HCT116 (cell line): ENCODE measurements at regions not wholly inside any gene's neighbourhood (a gene's known extent, or its start where the extent isn't known, plus 50 kb on each side); places are given as distances from the start of the nearest gene placed in this dataset.

Experiments used
- CBX3 ChIP-seq: IDR thresholded peaks from 2 replicates; pipeline ENCODE4 v1.6.1; 2012; ENCODE audit warnings: low read depth
- CEBPB ChIP-seq: IDR thresholded peaks from 2 replicates; pipeline ENCODE4 v1.6.1; 2012; ENCODE audit warnings: low read depth
- EGR1 ChIP-seq: IDR thresholded peaks from 2 replicates; pipeline ENCODE4 v1.6.1; 2012; ENCODE audit warnings: low read depth
- EZH2 ChIP-seq: fragments of 200-600 bp; sonication (generic); IDR thresholded peaks from 2 replicates; pipeline ENCODE4 v1.6.1; 2017; ENCODE audit warnings: antibody characterized with exemption, mixed run types
- FOSL1 ChIP-seq: IDR thresholded peaks from 2 replicates; pipeline ENCODE4 v1.6.1; 2012; ENCODE audit warnings: low read depth
- POLR2A ChIP-seq: IDR thresholded peaks from 2 replicates; pipeline ENCODE4 v1.7.0; 2011; ENCODE audit warnings: borderline replicate concordance; ENCODE audit not compliant: insufficient read depth, insufficient read length; ENCODE audit errors: extremely low read depth
- POLR2AphosphoS5 ChIP-seq: IDR thresholded peaks from 2 replicates; pipeline ENCODE4 v1.6.1; 2011; ENCODE audit warnings: mild to moderate bottlenecking, low read depth, low read length, moderate library complexity
- TCF7L2 ChIP-seq: IDR thresholded peaks from 2 replicates; pipeline ENCODE4 v1.7.0; 2011; ENCODE audit warnings: borderline replicate concordance, inconsistent platforms; ENCODE audit not compliant: insufficient read depth, insufficient read length; ENCODE audit errors: extremely low read depth
- TF ChIP-seq, protein P1 (sequence below), 3 experiments: fragments of 200-600 bp in 1 of 3; sonication (generic) in 1 of 3; IDR thresholded peaks in 2 of 3; conservative IDR thresholded peaks in 1 of 3; 2 replicates each; pipeline ENCODE4 v1.5.1; 2012 to 2017; ENCODE audit warnings: low read depth in 2 of 3, low read length in 2 of 3, antibody characterized with exemption in 1 of 3, borderline replicate concordance in 1 of 3, control low read depth in 1 of 3, mild to moderate bottlenecking in 1 of 3, mixed read lengths in 1 of 3, mixed run types in 1 of 3, moderate library complexity in 1 of 3; ENCODE audit not compliant: insufficient read depth in 1 of 3
- TF ChIP-seq, protein P2 (sequence below): IDR thresholded peaks from 2 replicates; pipeline ENCODE4 v1.6.1; 2012; ENCODE audit warnings: low read depth

DNA sequence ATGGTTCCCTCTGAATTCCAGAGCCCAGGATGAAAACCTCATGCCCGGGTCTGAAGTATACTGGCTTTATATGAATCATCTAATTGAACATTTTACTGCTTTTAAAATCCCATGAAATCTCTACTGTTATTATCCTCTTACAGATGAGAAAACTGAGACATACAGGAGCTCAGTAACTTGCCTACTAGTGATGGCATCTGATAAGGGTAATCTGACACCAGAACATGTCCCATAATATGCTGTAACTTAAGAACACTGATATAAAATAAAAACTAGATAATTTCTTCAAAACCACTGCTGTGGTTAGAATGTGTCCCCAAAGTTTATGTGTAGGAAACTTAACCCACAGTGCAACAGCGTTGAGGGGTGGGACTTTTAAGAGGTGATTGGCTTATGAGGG is 219.6 kb upstream of the TMTC1 start:
- no peak for TF ChIP-seq CEBPB
- TF ChIP-seq POLR2AphosphoS5, result no peak
- no peak for TF ChIP-seq CBX3
- no peak for TF ChIP-seq EZH2
- TF ChIP-seq, protein P1, sequence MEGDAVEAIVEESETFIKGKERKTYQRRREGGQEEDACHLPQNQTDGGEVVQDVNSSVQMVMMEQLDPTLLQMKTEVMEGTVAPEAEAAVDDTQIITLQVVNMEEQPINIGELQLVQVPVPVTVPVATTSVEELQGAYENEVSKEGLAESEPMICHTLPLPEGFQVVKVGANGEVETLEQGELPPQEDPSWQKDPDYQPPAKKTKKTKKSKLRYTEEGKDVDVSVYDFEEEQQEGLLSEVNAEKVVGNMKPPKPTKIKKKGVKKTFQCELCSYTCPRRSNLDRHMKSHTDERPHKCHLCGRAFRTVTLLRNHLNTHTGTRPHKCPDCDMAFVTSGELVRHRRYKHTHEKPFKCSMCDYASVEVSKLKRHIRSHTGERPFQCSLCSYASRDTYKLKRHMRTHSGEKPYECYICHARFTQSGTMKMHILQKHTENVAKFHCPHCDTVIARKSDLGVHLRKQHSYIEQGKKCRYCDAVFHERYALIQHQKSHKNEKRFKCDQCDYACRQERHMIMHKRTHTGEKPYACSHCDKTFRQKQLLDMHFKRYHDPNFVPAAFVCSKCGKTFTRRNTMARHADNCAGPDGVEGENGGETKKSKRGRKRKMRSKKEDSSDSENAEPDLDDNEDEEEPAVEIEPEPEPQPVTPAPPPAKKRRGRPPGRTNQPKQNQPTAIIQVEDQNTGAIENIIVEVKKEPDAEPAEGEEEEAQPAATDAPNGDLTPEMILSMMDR (IDR thresholded peaks at IDR 0.05 in 2 of 3, conservative IDR thresholded peaks at IDR 0.05 in 1 of 3; ENCODE audit: borderline replicate concordance in 1 of 3, insufficient read depth in 1 of 3, low read depth in 2 of 3, low read length in 2 of 3), result no peak
- no peak for TF ChIP-seq EGR1
- TF ChIP-seq, protein P2, sequence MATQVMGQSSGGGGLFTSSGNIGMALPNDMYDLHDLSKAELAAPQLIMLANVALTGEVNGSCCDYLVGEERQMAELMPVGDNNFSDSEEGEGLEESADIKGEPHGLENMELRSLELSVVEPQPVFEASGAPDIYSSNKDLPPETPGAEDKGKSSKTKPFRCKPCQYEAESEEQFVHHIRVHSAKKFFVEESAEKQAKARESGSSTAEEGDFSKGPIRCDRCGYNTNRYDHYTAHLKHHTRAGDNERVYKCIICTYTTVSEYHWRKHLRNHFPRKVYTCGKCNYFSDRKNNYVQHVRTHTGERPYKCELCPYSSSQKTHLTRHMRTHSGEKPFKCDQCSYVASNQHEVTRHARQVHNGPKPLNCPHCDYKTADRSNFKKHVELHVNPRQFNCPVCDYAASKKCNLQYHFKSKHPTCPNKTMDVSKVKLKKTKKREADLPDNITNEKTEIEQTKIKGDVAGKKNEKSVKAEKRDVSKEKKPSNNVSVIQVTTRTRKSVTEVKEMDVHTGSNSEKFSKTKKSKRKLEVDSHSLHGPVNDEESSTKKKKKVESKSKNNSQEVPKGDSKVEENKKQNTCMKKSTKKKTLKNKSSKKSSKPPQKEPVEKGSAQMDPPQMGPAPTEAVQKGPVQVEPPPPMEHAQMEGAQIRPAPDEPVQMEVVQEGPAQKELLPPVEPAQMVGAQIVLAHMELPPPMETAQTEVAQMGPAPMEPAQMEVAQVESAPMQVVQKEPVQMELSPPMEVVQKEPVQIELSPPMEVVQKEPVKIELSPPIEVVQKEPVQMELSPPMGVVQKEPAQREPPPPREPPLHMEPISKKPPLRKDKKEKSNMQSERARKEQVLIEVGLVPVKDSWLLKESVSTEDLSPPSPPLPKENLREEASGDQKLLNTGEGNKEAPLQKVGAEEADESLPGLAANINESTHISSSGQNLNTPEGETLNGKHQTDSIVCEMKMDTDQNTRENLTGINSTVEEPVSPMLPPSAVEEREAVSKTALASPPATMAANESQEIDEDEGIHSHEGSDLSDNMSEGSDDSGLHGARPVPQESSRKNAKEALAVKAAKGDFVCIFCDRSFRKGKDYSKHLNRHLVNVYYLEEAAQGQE, result no peak
- no peak for TF ChIP-seq POLR2A
- no peak for TF ChIP-seq FOSL1
- TF ChIP-seq TCF7L2, result no peak
